ENCODE measurements at regions not wholly inside any gene's neighbourhood (a gene's known extent, or its start where the extent isn't known, plus 50 kb on each side); places are given as distances from the start of the nearest gene placed in this dataset.

GRCh38 chr3:135558150-135558783 lies 407.3 kb upstream of the PPP2R3A start:
- Mint-ChIP-seq H3K27me3 (ENCODE audit: unreplicated experiment) (peaks cover 2% of the 10 kb centered on the region), H3K4me3 (ENCODE audit: unreplicated experiment) (no peak overlapping the region), H3K36me3 (ENCODE audit: low read depth, unreplicated experiment) (no peaks in the 10 kb centered on the region), H3K9me3 (ENCODE audit: unreplicated experiment) (no peaks in the 10 kb centered on the region), H3K27ac (ENCODE audit: unreplicated experiment) (no peak overlapping the region), H3K4me1 (ENCODE audit: unreplicated experiment) (no peaks in the 10 kb centered on the region)
- no peak for DNase-seq (ENCODE audit: low spot score)
- TF ChIP-seq, protein P1, sequence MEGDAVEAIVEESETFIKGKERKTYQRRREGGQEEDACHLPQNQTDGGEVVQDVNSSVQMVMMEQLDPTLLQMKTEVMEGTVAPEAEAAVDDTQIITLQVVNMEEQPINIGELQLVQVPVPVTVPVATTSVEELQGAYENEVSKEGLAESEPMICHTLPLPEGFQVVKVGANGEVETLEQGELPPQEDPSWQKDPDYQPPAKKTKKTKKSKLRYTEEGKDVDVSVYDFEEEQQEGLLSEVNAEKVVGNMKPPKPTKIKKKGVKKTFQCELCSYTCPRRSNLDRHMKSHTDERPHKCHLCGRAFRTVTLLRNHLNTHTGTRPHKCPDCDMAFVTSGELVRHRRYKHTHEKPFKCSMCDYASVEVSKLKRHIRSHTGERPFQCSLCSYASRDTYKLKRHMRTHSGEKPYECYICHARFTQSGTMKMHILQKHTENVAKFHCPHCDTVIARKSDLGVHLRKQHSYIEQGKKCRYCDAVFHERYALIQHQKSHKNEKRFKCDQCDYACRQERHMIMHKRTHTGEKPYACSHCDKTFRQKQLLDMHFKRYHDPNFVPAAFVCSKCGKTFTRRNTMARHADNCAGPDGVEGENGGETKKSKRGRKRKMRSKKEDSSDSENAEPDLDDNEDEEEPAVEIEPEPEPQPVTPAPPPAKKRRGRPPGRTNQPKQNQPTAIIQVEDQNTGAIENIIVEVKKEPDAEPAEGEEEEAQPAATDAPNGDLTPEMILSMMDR (IDR thresholded peaks at IDR 0.05; ENCODE audit: unreplicated experiment): no peak

GRCh38 chr3:135558906-135559305 lies 406.6 kb upstream of the PPP2R3A start:
- no peak overlapping the region for H3K4me3 Mint-ChIP-seq (ENCODE audit: unreplicated experiment)
- H3K9me3 Mint-ChIP-seq (ENCODE audit: unreplicated experiment): no peaks in the 10 kb centered on the region
- DNase-seq (ENCODE audit: low spot score): no peak
- H3K36me3 Mint-ChIP-seq (ENCODE audit: low read depth, unreplicated experiment): no peaks in the 10 kb centered on the region
- H3K27ac Mint-ChIP-seq (ENCODE audit: unreplicated experiment): no peak overlapping the region
- peaks cover 2% of the 10 kb centered on the region for H3K27me3 Mint-ChIP-seq (ENCODE audit: unreplicated experiment)
- TF ChIP-seq, protein P1 (IDR thresholded peaks at IDR 0.05; ENCODE audit: unreplicated experiment): no peak
- no peaks in the 10 kb centered on the region for H3K4me1 Mint-ChIP-seq (ENCODE audit: unreplicated experiment)

GRCh38 chr3:135559802-135560201 lies 405.7 kb upstream of the PPP2R3A start:
- TF ChIP-seq, protein P1 (IDR thresholded peaks at IDR 0.05; ENCODE audit: unreplicated experiment): no peak
- H3K9me3 Mint-ChIP-seq (ENCODE audit: unreplicated experiment): no peaks in the 10 kb centered on the region
- H3K4me3 Mint-ChIP-seq (ENCODE audit: unreplicated experiment): no peak overlapping the region
- H3K36me3 Mint-ChIP-seq (ENCODE audit: low read depth, unreplicated experiment): no peaks in the 10 kb centered on the region
- H3K27me3 Mint-ChIP-seq (ENCODE audit: unreplicated experiment): peaks cover 2% of the 10 kb centered on the region
- H3K4me1 Mint-ChIP-seq (ENCODE audit: unreplicated experiment): peaks cover 2% of the 10 kb centered on the region
- no peak for DNase-seq (ENCODE audit: low spot score)
- H3K27ac Mint-ChIP-seq (ENCODE audit: unreplicated experiment): no peak overlapping the region

DNA sequence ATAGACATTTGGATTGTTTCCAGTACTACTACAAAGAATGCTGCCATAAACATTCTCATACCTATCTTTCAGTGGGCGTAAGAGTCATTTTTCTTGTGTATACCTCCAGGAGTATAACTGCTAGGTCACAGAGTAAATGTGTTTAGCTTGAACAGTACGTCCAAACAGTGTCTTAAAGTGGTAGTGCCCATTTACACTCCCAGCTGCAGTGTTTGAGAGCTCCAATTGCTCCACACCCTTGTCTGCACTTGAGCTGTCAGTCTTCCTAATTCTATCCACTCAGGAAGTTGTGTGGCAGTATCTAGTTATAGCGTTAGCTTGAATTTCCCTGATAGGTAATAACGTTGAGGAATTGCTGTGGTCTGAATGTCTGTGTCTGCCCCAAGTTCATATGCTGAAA lies 404.7 kb upstream of the PPP2R3A start:
- Mint-ChIP-seq H3K4me3 (ENCODE audit: unreplicated experiment) (no peak overlapping the region), H3K36me3 (ENCODE audit: low read depth, unreplicated experiment) (no peaks in the 10 kb centered on the region), H3K27ac (ENCODE audit: unreplicated experiment) (no peak overlapping the region), H3K27me3 (ENCODE audit: unreplicated experiment) (peaks cover 2% of the 10 kb centered on the region), H3K4me1 (ENCODE audit: unreplicated experiment) (peaks cover 9% of the 10 kb centered on the region), H3K9me3 (ENCODE audit: unreplicated experiment) (no peaks in the 10 kb centered on the region)
- TF ChIP-seq, protein P1 (IDR thresholded peaks at IDR 0.05; ENCODE audit: unreplicated experiment): no peak
- DNase-seq (ENCODE audit: low spot score): no peak

DNA sequence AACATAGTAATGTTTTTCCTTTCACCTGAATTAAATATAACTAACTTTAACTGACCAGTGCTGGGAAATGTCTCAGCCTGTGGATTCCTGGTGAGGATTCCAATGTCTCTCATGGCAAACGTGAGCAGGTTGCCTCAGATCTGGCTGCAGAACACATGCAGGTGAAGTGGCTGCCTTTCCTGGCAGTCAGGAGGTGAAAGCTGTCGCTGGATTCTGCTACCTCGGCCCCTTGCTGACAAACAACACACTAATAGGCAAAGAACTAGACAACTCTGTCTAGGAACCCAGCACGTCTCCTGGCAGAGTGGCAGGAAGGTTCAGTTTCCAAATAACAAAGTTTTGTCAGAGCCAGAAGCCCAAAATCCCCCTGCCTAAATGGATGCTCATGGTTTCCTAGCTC lies 400.8 kb upstream of the PPP2R3A start:
- Mint-ChIP-seq H3K4me3 (ENCODE audit: unreplicated experiment) (no peak overlapping the region), H3K27me3 (ENCODE audit: unreplicated experiment) (peaks cover 2% of the 10 kb centered on the region), H3K36me3 (ENCODE audit: low read depth, unreplicated experiment) (no peaks in the 10 kb centered on the region), H3K27ac (ENCODE audit: unreplicated experiment) (no peak overlapping the region), H3K4me1 (ENCODE audit: unreplicated experiment) (peaks cover 9% of the 10 kb centered on the region), H3K9me3 (ENCODE audit: unreplicated experiment) (no peaks in the 10 kb centered on the region)
- TF ChIP-seq, protein P1 (IDR thresholded peaks at IDR 0.05; ENCODE audit: unreplicated experiment): no peak
- no peak for DNase-seq (ENCODE audit: low spot score)

All from endothelial cell (in vitro differentiated cells).